Sigmoid colon (tissue), 6 donors: ENCODE measurements at regions not wholly inside any gene's neighbourhood (a gene's known extent, or its start where the extent isn't known, plus 50 kb on each side); places are given as distances from the start of the nearest gene placed in this dataset.

ENCODE experiments used
- DNase-seq: peaks from one replicate; pipeline ENCODE4 v3.0.0-alpha.2; 2019
- H3K27ac ChIP-seq, 4 donors: fragments of 200-600 bp; sonication (generic); one replicate each; pipeline ENCODE4 v1.5.1; 2016 to 2019; ENCODE audit warnings: mild to moderate bottlenecking in 1 of 4
- H3K27me3 ChIP-seq, 3 donors: fragments of 200-600 bp; sonication (generic); one replicate each; pipeline ENCODE4 v1.5.1; 2019; ENCODE audit warnings: mild to moderate bottlenecking in 1 of 3
- H3K36me3 ChIP-seq, 4 donors: fragments of 200-600 bp; sonication (generic); one replicate each; pipeline ENCODE4 v1.5.1; 2016 to 2019
- H3K4me1 ChIP-seq, 4 donors: fragments of 200-600 bp; sonication (generic); one replicate each; pipeline ENCODE4 v1.5.1; 2017 to 2019
- H3K4me3 ChIP-seq, 4 donors: fragments of 200-600 bp; sonication (generic); one replicate each; pipeline ENCODE4 v1.5.1; 2017 to 2019; ENCODE audit warnings: mild to moderate bottlenecking in 2 of 4, moderate library complexity in 1 of 4
- H3K9me3 ChIP-seq, 4 donors: fragments of 200-600 bp in 3 of 4; sonication (generic) in 3 of 4; one replicate each; pipeline versions ENCODE4 v1.5.1 to v1.6.1; 2013 to 2019
- EP300 ChIP-seq, 4 donors: sonication (generic); formaldehyde crosslinking; IDR thresholded peaks; one replicate each; pipeline ENCODE4 v1.6.1; 2017; ENCODE audit warnings: antibody characterized with exemption in 4 of 4
- POLR2A ChIP-seq, 2 donors: fragments of 450-650 bp; IDR thresholded peaks; one replicate each; pipeline ENCODE4 v1.6.1; 2016; ENCODE audit warnings: antibody characterized with exemption in 2 of 2, mild to moderate bottlenecking in 2 of 2, moderate library complexity in 2 of 2
- POLR2AphosphoS5 ChIP-seq, 4 donors: sonication (generic); formaldehyde crosslinking; IDR thresholded peaks; one replicate each; pipeline ENCODE4 v1.6.1; 2017; ENCODE audit warnings: antibody characterized with exemption in 4 of 4
- WGBS, 2 donors: extraction: QIAGEN DNeasy Blood & Tissue Kit; methylation state at CpG; one replicate each; pipeline ENCODE4 v1.1.7; 2013; 5-methylcytosine and 5-hydroxymethylcytosine counted together
- intact Hi-C: fragments of 100-400 bp; cut with DNase I; formaldehyde crosslinking; loops from one replicate; pipeline ENCODE4 v1.15.1; 2023
- TF ChIP-seq, protein P1 (sequence below), 4 experiments: fragments of 450-650 bp in 3 of 4; fragments of 200-600 bp in 1 of 4; IDR thresholded peaks; one replicate each; pipeline ENCODE4 v1.5.1; 2016 to 2019; ENCODE audit warnings: antibody characterized with exemption in 4 of 4, mild to moderate bottlenecking in 3 of 4, moderate library complexity in 2 of 4
- donor health status: healthy with polysubstance abuse.
- donor health status: healthy.

DNA sequence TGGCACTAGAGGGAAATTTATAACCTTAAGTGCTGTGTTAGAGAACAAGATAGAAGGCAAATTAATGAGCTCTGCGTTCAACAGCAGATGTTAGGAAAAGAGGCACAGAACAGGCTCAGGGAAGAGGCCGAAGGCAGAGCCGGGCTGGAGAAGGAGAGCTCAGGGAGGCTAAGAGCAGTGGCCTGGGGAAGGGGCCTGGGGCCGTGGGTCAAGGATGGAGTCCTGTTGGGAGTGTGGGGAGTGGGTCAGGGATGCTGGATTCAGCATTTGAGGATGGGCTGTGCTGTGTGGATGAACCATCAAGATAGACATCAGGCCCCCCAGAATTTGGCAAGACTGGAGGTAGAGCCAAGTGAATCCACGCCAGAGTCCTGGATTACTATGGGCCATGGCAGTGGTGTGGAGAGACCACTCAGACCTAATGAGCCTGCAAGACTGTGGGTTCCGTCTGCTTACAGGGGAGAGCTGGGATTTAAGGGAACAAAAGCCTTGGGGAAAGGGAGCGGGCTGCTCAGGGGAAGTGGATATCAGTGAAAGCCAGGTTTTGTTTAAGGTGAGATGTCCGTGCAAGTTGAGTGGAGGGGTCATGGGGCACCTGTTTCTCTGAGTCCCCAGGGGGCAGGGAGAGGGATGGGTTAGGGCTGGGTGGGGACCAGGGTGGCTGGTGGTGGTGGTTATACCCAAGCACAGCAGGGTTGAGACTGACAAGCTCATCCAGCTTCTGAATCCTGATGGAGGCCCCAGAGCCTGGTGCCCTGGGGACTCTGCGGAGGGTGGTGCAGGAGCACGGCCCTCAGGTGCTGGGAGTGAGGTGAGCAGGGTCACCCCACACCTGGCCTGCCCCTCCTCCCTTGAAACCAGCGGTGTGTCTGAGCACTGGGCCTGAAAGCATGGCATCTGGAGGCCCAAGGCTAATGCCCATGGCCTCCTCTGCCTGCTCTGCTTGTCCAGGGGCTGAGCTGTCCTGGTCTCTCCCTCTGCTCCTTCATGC lies 101.7 kb downstream of the BMS1 start:
- H3K27ac ChIP-seq = no peak overlapping the region
- H3K36me3 ChIP-seq = no peaks in the 10 kb centered on the region
- H3K4me1 ChIP-seq = no peaks in the 10 kb centered on the region
- WGBS, 2 donors = 78 to 87% methylated on average over 11 of the region's 11 CpGs
- TF ChIP-seq EP300 (IDR thresholded peaks at IDR 0.05) (no peak), POLR2A (IDR thresholded peaks at IDR 0.05) (no peak), POLR2AphosphoS5 (IDR thresholded peaks at IDR 0.05) (no peak)
- TF ChIP-seq, protein P1, sequence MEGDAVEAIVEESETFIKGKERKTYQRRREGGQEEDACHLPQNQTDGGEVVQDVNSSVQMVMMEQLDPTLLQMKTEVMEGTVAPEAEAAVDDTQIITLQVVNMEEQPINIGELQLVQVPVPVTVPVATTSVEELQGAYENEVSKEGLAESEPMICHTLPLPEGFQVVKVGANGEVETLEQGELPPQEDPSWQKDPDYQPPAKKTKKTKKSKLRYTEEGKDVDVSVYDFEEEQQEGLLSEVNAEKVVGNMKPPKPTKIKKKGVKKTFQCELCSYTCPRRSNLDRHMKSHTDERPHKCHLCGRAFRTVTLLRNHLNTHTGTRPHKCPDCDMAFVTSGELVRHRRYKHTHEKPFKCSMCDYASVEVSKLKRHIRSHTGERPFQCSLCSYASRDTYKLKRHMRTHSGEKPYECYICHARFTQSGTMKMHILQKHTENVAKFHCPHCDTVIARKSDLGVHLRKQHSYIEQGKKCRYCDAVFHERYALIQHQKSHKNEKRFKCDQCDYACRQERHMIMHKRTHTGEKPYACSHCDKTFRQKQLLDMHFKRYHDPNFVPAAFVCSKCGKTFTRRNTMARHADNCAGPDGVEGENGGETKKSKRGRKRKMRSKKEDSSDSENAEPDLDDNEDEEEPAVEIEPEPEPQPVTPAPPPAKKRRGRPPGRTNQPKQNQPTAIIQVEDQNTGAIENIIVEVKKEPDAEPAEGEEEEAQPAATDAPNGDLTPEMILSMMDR (IDR thresholded peaks at IDR 0.05) = no peak
- intact Hi-C loops = no loop called here
- no peak for DNase-seq
- H3K9me3 ChIP-seq = peaks cover 0 to 3% (median 1%) of the 10 kb centered on the region in 4 donors
- H3K27me3 ChIP-seq = peaks cover 0 to 13% (median 0%) of the 10 kb centered on the region in 3 donors
- no peak overlapping the region for H3K4me3 ChIP-seq

DNA sequence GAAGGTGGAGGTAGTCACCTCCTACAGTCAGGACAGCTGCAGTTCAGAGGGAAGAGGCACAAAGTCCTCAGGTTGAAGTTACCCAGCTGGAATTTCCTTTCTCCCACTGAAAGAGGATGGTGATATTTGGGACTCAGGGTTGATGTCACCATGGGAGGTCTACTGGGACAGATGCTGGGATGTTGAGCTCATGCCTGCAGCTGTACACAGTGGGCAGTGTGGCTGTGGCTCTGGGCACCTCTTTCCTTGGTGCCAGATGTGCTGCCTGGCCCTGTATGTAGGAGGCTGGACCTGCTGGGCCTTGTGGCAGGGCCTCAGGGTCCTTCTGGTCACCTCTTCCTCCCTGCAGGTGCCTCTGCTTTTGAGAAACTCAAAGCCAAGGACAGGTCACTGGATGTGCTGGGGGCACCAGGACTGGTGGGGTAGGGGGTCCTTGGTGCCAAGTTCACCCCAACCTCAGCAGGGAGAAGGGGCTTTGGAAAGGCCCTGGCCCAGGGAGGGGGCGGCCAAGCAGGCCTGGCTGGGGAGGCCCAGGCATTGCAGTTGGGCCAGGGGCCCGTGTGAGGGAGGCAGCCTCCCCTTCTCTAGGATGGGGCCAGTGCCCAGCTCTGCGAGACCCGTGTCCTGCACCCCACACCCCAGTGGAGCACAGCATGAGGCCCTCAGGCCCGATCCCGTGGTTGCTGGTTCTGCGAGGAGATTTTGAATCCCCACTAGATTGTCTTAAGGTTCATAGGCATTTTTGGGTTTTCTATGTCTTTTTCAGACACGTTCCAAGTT lies 103.1 kb downstream of the BMS1 start:
- no peaks in the 10 kb centered on the region for H3K36me3 ChIP-seq
- no peak overlapping the region for H3K4me3 ChIP-seq
- no peak for TF ChIP-seq POLR2A (IDR thresholded peaks at IDR 0.05)
- TF ChIP-seq EP300 (IDR thresholded peaks at IDR 0.05) = no peak
- no peak for TF ChIP-seq POLR2AphosphoS5 (IDR thresholded peaks at IDR 0.05)
- TF ChIP-seq, protein P1 (IDR thresholded peaks at IDR 0.05) = no peak
- H3K9me3 ChIP-seq = peaks cover 0 to 3% (median 1%) of the 10 kb centered on the region in 4 donors
- no peaks in the 10 kb centered on the region for H3K4me1 ChIP-seq
- no peak overlapping the region for H3K27ac ChIP-seq
- WGBS, 2 donors = 80 to 92% methylated on average over 8 of the region's 8 CpGs
- DNase-seq = no peak
- intact Hi-C loops = no loop called here
- no peaks in the 10 kb centered on the region for H3K27me3 ChIP-seq

DNA sequence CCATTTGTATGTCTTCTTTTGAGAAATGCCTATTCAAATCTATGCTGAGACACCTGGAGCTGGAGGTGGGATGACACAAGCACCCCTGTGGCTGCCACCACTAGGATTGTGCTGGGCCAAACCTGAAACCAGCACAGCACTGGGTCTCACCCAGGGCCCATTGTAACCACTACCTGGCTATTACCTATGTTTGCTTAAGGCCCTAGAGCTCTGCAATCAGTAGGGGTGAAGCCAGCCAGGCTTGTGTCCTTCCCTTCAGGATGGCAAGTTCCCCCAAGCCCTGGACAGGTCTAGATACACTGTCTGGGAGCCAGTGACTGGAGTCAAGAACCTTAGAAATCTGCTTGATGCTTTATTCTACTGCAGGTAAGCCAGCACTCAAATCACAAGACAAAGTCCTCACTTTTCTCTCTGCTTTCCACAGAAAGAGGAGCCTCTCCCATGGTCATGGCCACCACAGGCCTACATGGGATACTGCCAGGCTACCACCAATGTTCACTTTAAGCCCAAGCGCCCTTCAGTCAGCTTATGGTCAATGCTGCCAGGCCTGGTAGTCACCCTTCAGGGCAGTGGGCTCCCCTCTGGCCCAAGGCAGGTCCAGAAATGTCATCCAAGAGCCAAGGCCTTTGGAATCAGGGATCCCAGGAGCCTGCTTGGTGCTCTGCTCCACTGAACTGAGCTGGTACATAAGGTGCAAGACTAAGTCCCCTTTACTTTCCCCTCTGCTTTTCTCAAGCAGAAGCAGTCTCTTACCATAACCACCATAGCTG lies 105.3 kb downstream of the BMS1 start:
- no peaks in the 10 kb centered on the region for H3K4me1 ChIP-seq
- intact Hi-C loops = no loop called here
- no peaks in the 10 kb centered on the region for H3K36me3 ChIP-seq
- TF ChIP-seq POLR2AphosphoS5 (IDR thresholded peaks at IDR 0.05) (no peak), EP300 (IDR thresholded peaks at IDR 0.05) (no peak), POLR2A (IDR thresholded peaks at IDR 0.05) (no peak)
- TF ChIP-seq, protein P1 (IDR thresholded peaks at IDR 0.05) = no peak
- peaks cover 0 to 3% (median 0%) of the 10 kb centered on the region in 3 donors for H3K27me3 ChIP-seq
- no peak overlapping the region for H3K4me3 ChIP-seq
- no peaks in the 10 kb centered on the region for H3K9me3 ChIP-seq
- no peak overlapping the region for H3K27ac ChIP-seq
- WGBS, 2 donors = 68 to 77% methylated on average over 1 of the region's 1 CpG
- no peak for DNase-seq

DNA sequence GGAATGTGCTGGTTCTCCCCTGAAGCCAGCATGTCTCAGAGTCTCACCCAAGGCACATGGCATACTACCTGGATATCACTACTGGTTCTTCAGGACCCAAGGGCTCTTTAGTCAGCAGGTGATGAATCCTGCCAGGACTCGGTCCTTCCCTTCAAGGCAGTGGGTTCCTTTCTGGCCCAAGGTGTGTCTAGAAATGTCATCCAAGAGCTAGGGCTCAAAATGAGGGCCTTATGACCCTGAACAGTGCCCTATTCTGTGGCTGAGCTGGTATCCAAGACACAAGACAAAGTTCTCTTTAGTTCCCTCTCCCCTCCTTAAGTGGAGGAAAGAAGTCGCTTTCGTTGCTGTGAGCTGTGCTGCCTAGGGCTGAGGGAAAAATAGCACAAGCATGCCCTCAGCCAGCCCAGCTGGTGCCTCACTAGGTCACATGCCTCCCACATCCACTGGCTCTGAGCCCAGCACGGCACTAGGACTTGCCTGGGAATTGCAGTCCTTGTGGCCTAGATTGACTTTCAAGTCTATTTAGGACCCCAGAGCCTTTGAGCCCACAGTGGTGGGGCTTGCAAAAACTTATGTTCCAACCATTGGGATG lies 106.0 kb downstream of the BMS1 start:
- no peak for DNase-seq
- intact Hi-C loops = no loop called here
- Histone ChIP-seq H3K9me3 (no peaks in the 10 kb centered on the region), H3K27me3 (peaks cover 0 to 6% (median 0%) of the 10 kb centered on the region in 3 donors), H3K27ac (no peak overlapping the region), H3K36me3 (no peaks in the 10 kb centered on the region), H3K4me3 (no peak overlapping the region), H3K4me1 (no peaks in the 10 kb centered on the region)
- WGBS, 2 donors = 61 to 74% methylated on average over 4 of the region's 4 CpGs
- TF ChIP-seq EP300 (IDR thresholded peaks at IDR 0.05) = no peak
- TF ChIP-seq POLR2AphosphoS5 (IDR thresholded peaks at IDR 0.05) = no peak
- TF ChIP-seq, protein P1 (IDR thresholded peaks at IDR 0.05) = no peak
- TF ChIP-seq POLR2A (IDR thresholded peaks at IDR 0.05) = no peak
